ENCODE measurements at regions not wholly inside any gene's neighbourhood (a gene's known extent, or its start where the extent isn't known, plus 50 kb on each side); places are given as distances from the start of the nearest gene placed in this dataset.
"Not testable (repeated sequence)": the region's sequence is repeated elsewhere in the genome, so short reads cannot be mapped to it uniquely, and the experiment has no call there.

- H3K4me3 ChIP-seq (replicated peaks; ENCODE audit: low read depth, low read length) = no peak overlapping the region
- DNase-seq (ENCODE audit: low read depth) = no peak
- TF ChIP-seq, protein P1, sequence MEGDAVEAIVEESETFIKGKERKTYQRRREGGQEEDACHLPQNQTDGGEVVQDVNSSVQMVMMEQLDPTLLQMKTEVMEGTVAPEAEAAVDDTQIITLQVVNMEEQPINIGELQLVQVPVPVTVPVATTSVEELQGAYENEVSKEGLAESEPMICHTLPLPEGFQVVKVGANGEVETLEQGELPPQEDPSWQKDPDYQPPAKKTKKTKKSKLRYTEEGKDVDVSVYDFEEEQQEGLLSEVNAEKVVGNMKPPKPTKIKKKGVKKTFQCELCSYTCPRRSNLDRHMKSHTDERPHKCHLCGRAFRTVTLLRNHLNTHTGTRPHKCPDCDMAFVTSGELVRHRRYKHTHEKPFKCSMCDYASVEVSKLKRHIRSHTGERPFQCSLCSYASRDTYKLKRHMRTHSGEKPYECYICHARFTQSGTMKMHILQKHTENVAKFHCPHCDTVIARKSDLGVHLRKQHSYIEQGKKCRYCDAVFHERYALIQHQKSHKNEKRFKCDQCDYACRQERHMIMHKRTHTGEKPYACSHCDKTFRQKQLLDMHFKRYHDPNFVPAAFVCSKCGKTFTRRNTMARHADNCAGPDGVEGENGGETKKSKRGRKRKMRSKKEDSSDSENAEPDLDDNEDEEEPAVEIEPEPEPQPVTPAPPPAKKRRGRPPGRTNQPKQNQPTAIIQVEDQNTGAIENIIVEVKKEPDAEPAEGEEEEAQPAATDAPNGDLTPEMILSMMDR (IDR thresholded peaks at IDR 0.05; ENCODE audit: low read length, missing control alignments) = no peak
Observed at GRCh38 chr5:126020770-126021169, 402.4 kb upstream of the GRAMD2B start.

GRCh38 chr5:126023994-126024441 is 399.2 kb upstream of the GRAMD2B start:
- DNase-seq (ENCODE audit: low read depth) = peak; percentile 8
- no peak overlapping the region for H3K4me3 ChIP-seq (replicated peaks; ENCODE audit: low read depth, low read length)
- TF ChIP-seq, protein P1 (IDR thresholded peaks at IDR 0.05; ENCODE audit: low read length, missing control alignments) = no peak

GRCh38 chr5:126027149-126027548 is 396.1 kb upstream of the GRAMD2B start:
- H3K4me3 ChIP-seq (replicated peaks; ENCODE audit: low read depth, low read length) = no peak overlapping the region
- TF ChIP-seq, protein P1 (IDR thresholded peaks at IDR 0.05; ENCODE audit: low read length, missing control alignments) = no peak
- DNase-seq (ENCODE audit: low read depth) = no peak

GRCh38 chr5:126027652-126028051 is 395.6 kb upstream of the GRAMD2B start:
- TF ChIP-seq, protein P1 (IDR thresholded peaks at IDR 0.05; ENCODE audit: low read length, missing control alignments) = no peak
- no peak for DNase-seq (ENCODE audit: low read depth)

GRCh38 chr5:126028336-126028735 is 394.9 kb upstream of the GRAMD2B start:
- TF ChIP-seq, protein P1 (IDR thresholded peaks at IDR 0.05; ENCODE audit: low read length, missing control alignments) = no peak
- DNase-seq (ENCODE audit: low read depth) = peak; percentile 71
- H3K4me3 ChIP-seq (replicated peaks; ENCODE audit: low read depth, low read length) = no peak overlapping the region

More at GRCh38 chr5:126027652-126028051, 395.6 kb upstream of the GRAMD2B start:
- no peak overlapping the region for H3K4me3 ChIP-seq (replicated peaks; ENCODE audit: low read depth, low read length)

- DNase-seq (ENCODE audit: low read depth); H3K4me3 ChIP-seq (replicated peaks; ENCODE audit: low read depth, low read length): not testable (repeated sequence)
Observed at GRCh38 chr5:126029282-126029681, 393.9 kb upstream of the GRAMD2B start.

- TF ChIP-seq, protein P1 (IDR thresholded peaks at IDR 0.05; ENCODE audit: low read length, missing control alignments) = no peak
- H3K4me3 ChIP-seq (replicated peaks; ENCODE audit: low read depth, low read length) = no peak overlapping the region
- DNase-seq (ENCODE audit: low read depth) = peak; percentile 47
Observed at GRCh38 chr5:126030698-126031097, 392.5 kb upstream of the GRAMD2B start.
